Medulla oblongata (tissue), 1 donor: ENCODE measurements at regions not wholly inside any gene's neighbourhood (a gene's known extent, or its start where the extent isn't known, plus 50 kb on each side); places are given as distances from the start of the nearest gene placed in this dataset.
A peak's percentile ranks its signal among the peaks of the same experiment; 100 is the strongest.

Experiments
- DNase-seq: peaks from one replicate; pipeline ENCODE4 v3.0.0-alpha.2; 2015; ENCODE audit errors: extremely low spot score

GRCh38 chr4:132859929-132860328 lies 289.2 kb upstream of the PCDH10 start:
- DNase-seq, result no peak

GRCh38 chr4:132860976-132861375 lies 288.1 kb upstream of the PCDH10 start:
- no peak for DNase-seq

- DNase-seq, result no peak
Measured at GRCh38 chr4:132863619-132864018, 285.5 kb upstream of the PCDH10 start.

DNA sequence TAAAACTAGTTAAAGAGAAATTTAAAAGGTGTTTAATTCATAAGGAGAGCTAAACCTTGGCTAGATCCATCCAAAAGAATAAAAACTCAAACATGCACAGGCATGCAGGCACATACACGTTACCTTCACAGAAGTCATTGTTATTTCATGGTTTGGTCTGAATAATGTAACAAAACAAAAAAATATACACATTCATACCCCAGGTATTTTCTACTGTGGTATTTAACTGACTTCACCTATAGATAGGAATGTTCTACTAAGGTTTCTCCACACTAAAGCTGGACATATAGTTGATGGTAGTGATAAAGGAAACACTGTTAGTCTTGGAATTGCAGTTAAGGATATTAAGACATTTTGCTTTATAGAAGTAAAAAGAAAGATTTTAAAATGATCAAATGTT lies 283.6 kb upstream of the PCDH10 start:
- no peak for DNase-seq

DNA sequence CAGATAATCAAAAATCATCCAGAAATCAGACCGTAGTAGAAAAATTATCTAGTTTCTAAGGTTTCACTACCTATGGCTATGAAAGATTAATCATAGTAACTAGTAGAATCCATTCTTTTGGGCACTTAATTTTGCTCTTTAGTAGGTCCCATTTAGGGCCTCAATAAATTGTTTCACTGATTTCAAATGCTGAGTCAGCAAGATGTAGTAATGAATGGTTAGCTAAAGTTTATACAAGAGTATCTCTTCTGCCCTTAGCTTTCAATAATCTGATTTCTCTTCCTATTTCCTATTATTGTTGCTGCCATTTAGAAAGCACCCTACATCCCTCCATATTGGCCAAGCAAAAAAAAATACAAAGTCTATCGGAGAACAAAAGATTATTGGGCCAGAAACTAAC lies 283.2 kb upstream of the PCDH10 start:
- DNase-seq, result no peak

GRCh38 chr4:132866616-132867015 lies 282.5 kb upstream of the PCDH10 start:
- DNase-seq, result peak; percentile 9

DNA sequence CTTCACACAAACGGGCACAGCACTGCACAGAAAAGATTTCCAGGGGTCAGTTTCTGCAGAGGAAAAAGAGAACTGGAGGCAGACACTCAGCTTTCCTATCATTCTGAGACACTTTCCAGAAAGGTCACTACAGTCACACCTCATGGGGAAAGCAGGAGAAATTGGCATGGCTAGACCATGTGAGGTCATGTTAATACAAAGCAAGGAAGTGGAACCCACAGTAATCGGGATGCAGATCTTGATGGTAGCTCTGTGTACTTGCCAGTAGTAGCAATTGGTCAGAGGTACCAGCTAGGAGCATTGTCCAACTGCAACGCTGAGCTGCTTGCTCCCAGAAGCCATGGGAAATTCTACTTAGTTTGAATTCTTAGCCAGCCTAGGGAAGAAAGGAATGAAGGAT lies 255.3 kb upstream of the PCDH10 start:
- no peak for DNase-seq

- DNase-seq, result no peak
Measured at GRCh38 chr4:132901224-132901623, 247.9 kb upstream of the PCDH10 start.

DNA sequence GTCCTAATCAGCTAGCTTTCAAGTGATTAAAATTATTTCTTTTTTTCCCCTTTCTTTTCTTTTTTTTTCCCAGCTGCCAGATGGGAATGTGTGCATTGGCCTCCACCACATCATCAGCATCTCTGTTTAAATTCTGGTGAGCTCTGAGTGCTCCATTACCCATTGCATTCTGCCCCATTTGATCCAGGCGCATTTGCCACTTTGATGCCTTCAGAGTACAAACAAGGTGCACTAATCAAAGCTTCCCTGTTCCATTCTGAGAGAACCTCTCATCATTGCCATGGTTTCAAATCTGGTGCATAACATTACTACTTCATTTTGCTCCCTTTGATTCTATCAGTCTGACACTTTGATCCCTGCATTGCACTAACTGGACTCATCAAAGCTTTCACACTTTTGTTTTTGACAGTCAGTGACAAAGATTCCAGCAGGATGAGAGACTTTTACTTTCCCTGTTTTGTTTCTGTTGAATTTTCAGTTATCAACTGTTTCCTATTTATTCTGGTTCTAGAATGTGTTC lies 238.8 kb upstream of the PCDH10 start:
- no peak for DNase-seq

GRCh38 chr4:132918096-132918495 lies 231.0 kb upstream of the PCDH10 start:
- no peak for DNase-seq

GRCh38 chr4:132923516-132923915 lies 225.6 kb upstream of the PCDH10 start:
- DNase-seq, result no peak

DNA sequence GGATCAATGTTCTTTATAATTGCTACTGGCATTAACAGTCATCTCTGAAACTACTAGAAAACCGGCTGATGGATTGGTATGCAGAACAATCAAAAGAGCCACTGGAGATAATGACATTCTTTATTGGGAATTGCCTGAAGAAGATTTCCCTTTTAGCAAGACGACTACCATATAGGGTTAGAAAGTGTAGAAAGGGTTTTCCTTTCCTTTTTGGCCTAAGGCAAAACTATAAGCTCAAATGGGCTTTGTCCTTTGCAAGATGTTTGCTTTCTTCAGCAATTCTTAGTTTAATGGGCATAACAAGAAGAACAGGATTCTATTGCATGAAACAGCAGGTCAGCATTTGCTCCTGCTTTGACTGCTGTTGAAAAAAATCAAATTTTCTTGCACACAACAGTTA lies 214.2 kb upstream of the PCDH10 start:
- DNase-seq, result no peak

GRCh38 chr4:132955146-132955545 lies 193.9 kb upstream of the PCDH10 start:
- DNase-seq, result peak; percentile 74

- DNase-seq, result peak; percentile 83
Measured at GRCh38 chr4:132956962-132957361, 192.1 kb upstream of the PCDH10 start.

DNA sequence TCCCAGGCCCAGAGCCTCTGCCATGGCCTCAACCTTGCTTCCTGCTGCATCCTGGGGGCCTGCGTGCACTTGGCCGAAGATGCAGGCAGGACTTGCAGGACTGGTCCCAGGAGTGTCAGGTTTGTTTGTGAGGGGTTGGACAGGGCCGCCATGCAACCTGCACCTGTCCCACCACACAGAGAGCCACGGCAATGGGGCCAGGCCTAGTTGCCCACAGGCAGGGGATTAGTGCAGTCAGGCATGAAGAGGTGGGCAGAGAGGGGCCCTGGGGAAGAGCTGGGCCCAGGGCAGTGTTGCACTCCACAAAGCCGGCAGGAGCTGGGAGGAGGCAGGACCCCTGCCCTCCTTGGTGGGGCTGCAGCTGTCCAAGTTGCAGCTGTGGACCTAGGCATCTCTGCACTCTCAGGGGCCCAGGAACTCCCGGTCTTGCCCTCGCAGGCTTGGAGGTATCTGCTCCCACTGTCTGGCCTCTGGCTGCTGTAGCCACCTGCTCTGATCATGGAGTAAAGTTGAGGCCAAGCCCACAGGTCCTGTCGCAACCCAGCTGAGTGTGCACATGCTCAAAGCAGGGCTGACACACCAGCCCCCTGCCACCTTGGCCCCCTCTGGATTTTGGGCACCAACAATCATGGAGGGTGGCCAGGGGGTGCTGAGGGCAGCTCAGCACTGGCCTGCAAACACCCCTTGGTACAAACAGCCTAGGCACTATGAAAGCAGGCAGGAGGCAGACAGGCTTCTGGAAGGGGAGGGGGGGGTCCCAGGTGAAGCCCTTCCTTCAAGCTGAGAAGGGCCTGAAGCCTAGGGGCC lies 190.4 kb upstream of the PCDH10 start:
- DNase-seq, result no peak

DNA sequence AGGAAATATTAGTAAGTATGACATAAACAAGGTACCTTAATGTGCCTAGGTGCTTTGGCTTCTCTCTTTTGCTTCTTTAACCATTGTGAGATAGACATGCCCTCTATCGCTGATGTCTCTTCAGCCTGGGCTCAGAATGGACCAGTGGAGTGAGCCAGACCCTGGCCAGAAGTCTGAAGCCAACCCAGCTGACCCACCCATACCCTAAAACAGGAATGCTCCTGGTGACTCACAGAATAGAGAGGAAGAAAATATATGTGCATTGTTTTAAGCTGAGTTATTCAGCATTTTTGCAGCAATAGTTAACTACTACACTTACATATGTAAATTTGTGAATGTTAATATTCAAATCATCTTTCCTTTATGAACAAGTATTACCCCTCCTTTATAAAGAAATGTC lies 167.5 kb upstream of the PCDH10 start:
- no peak for DNase-seq

- DNase-seq, result no peak
Measured at GRCh38 chr4:132982151-132982550, 166.9 kb upstream of the PCDH10 start.

DNA sequence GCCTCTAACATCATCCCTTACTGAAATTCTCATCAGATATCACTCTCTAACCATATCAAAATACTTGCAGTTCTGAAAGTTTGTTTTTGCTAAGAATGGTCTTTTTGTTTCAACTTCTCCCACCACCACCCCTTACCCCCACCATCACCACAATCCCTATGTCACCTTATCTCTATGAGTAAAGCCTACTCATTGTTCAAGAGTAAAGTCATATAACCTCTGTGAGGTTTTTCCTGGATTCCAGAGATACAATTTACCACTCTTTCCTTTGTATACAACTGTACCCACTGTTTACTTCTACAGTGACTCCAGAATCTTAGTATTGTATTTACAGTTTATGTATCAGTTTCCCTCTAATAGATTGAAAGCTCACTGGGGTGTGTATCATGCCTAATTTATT lies 158.0 kb upstream of the PCDH10 start:
- DNase-seq, result no peak

GRCh38 chr4:132992686-132993085 lies 156.4 kb upstream of the PCDH10 start:
- peak; percentile 15 for DNase-seq

- DNase-seq, result no peak
Measured at GRCh38 chr4:132998585-132999230, 150.4 kb upstream of the PCDH10 start.

GRCh38 chr4:133000012-133000411 lies 149.1 kb upstream of the PCDH10 start:
- DNase-seq, result no peak

DNA sequence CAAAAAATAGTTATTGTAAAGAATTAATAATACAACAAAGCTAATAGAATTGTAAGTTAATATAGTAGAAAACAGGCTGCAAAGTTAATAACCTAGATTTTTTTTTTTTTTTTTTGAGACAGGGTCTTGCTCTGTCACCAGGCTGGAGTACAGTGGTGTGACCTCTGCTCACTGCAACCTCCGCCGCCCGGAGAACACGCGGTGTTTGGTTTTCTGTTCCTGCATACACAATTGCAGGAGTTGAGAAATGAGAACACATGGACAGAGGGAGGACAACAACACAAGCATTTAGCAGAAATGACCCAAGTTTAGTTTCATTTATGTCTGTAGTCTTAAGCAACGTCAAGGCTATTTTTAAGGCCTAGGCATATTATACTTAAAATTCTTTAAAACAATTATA lies 145.9 kb upstream of the PCDH10 start:
- DNase-seq, result no peak

DNA sequence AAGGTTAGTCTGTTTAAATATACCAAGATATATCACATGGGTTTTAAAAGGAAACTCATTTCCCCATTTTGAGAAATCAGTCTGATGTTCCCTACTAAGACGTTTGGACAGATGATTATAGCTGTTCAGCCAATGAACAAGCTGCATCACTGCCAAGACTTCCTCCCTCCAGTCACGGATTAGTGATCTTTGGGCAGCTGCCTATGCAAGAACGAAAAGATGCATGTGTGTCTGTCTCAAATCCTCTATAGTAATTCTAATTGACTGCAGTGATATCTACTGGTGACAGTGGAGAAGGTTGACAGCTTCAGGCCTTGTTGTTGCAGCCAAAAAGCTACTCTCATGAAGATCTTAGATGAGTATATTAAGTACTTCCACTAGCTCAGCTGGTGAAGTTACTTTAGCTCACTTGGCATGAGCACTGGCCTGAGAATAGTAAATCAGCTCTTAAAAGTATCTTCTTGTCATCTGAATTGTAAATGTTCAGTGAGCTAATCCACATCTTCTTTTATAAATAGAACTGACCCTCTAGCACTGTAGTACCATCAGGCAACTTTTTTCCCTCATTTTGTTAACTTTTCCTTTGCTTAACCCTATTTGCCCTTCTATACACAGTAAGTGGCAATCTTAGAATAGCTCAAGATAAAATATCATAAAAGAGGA lies 134.5 kb upstream of the PCDH10 start:
- peak; percentile 18 for DNase-seq
